ENCODE measurements at regions not wholly inside any gene's neighbourhood (a gene's known extent, or its start where the extent isn't known, plus 50 kb on each side); places are given as distances from the start of the nearest gene placed in this dataset.

- Mint-ChIP-seq H3K27me3 (ENCODE audit: low read depth) (no peaks in the 10 kb centered on the region), H3K9me3 (peaks cover 3% of the 10 kb centered on the region), H3K36me3 (no peaks in the 10 kb centered on the region), H3K27ac (peak overlapping the region; percentile 77), H3K4me1 (peaks cover 11% of the 10 kb centered on the region), H3K4me3 (no peak overlapping the region)
- TF ChIP-seq, protein P1, sequence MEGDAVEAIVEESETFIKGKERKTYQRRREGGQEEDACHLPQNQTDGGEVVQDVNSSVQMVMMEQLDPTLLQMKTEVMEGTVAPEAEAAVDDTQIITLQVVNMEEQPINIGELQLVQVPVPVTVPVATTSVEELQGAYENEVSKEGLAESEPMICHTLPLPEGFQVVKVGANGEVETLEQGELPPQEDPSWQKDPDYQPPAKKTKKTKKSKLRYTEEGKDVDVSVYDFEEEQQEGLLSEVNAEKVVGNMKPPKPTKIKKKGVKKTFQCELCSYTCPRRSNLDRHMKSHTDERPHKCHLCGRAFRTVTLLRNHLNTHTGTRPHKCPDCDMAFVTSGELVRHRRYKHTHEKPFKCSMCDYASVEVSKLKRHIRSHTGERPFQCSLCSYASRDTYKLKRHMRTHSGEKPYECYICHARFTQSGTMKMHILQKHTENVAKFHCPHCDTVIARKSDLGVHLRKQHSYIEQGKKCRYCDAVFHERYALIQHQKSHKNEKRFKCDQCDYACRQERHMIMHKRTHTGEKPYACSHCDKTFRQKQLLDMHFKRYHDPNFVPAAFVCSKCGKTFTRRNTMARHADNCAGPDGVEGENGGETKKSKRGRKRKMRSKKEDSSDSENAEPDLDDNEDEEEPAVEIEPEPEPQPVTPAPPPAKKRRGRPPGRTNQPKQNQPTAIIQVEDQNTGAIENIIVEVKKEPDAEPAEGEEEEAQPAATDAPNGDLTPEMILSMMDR (IDR thresholded peaks at IDR 0.05; ENCODE audit: unreplicated experiment): no peak
- no peak for DNase-seq (ENCODE audit: low spot score in 2 of 2, unreplicated experiment in 2 of 2)
These were observed 55.3 kb upstream of the P2RY1 start for GRCh38 chr3:152779653-152780052.

GRCh38 chr3:152780553-152780952 lies 54.4 kb upstream of the P2RY1 start:
- no peak for DNase-seq (ENCODE audit: low spot score in 2 of 2, unreplicated experiment in 2 of 2)
- no peak overlapping the region for H3K27ac Mint-ChIP-seq
- peaks cover 6% of the 10 kb centered on the region for H3K36me3 Mint-ChIP-seq
- peaks cover 11% of the 10 kb centered on the region for H3K4me1 Mint-ChIP-seq
- H3K9me3 Mint-ChIP-seq: peaks cover 12% of the 10 kb centered on the region
- H3K27me3 Mint-ChIP-seq (ENCODE audit: low read depth): no peaks in the 10 kb centered on the region
- TF ChIP-seq, protein P1 (IDR thresholded peaks at IDR 0.05; ENCODE audit: unreplicated experiment): no peak
- no peak overlapping the region for H3K4me3 Mint-ChIP-seq

DNA sequence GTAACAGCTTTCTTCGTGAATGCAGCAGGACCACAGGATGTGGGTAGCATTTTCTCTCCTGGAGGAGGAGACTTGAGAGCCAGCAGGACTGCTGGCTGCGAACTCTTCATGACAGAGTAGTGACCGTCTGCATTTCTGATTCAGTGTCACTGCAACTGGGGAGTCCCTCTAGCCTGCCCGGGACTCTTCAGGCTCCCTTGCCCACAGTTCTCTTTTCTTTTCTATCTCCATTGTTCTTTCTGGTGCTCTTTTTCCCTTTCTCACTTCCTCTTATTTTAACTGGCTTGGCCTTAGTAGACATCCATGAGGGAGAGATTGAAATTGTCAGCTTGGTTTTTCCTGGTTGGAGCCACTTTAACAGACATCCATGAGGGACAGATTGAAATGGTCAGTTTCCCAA lies 49.9 kb upstream of the P2RY1 start:
- peaks cover 2% of the 10 kb centered on the region for H3K4me1 Mint-ChIP-seq
- H3K27ac Mint-ChIP-seq: no peak overlapping the region
- peaks cover 11% of the 10 kb centered on the region for H3K36me3 Mint-ChIP-seq
- H3K4me3 Mint-ChIP-seq: no peak overlapping the region
- H3K27me3 Mint-ChIP-seq (ENCODE audit: low read depth): no peaks in the 10 kb centered on the region
- TF ChIP-seq, protein P1 (IDR thresholded peaks at IDR 0.05; ENCODE audit: unreplicated experiment): no peak
- H3K9me3 Mint-ChIP-seq: peaks cover 25% of the 10 kb centered on the region
- DNase-seq (ENCODE audit: low spot score in 2 of 2, unreplicated experiment in 2 of 2): no peak

Data from mesothelial cell of epicardium (in vitro differentiated cells).